HCT116 (cell line): ENCODE measurements at regions not wholly inside any gene's neighbourhood (a gene's known extent, or its start where the extent isn't known, plus 50 kb on each side); places are given as distances from the start of the nearest gene placed in this dataset.

ENCODE experiments used
- ATAC-seq: fragments of 200-7000 bp; cut with Tn5 transposase; 2 replicates; pipeline ENCODE4 v1.9.1; 2020; ENCODE audit warnings: mild to moderate bottlenecking, moderate library complexity
- BruUV-seq: library from RNA; stranded (reverse); fragments of 400-500 nt; replicated peaks from 2 replicates; lab custom pipeline; 2021; lab: Mats Ljungman, UMichigan
- CTCF ChIA-PET: fragments of 300-600 bp; sonication (Branson Sonifier 250); formaldehyde crosslinking; loops from one replicate; lab custom pipeline; 2021; ENCODE audit warnings: antibody characterized with exemption; lab: Charles Lee
- POLR2A ChIA-PET: fragments of 300-600, 350-600 bp; sonication (Branson Sonifier 250); formaldehyde crosslinking; loops from one replicate; lab custom pipeline; 2021; ENCODE audit warnings: antibody characterized with exemption; lab: Charles Lee
- RAD21 ChIA-PET, 2 experiments: fragments of 300-600 bp; sonication (Branson Sonifier 250); formaldehyde crosslinking; loops; one replicate each; lab custom pipeline; 2023; ENCODE audit warnings: low total read pairs in 2 of 2; ENCODE audit not compliant: uncharacterized antibody in 2 of 2, unreplicated experiment in 2 of 2, low non-redundant PET in 1 of 2; lab: Charles Lee
- DNase-seq: peaks from one replicate; pipeline ENCODE4 v3.0.0-alpha.2; 2010; ENCODE audit warnings: low read depth, low spot score
- H2AFZ ChIP-seq: fragments of 200-600 bp; shearing (Covaris generic), sonication (generic); 2 replicates; pipeline ENCODE4 v1.6.1; 2017; ENCODE audit warnings: low read depth, mixed run types, mixed read lengths, antibody characterized with exemption, low read length; ENCODE audit not compliant: poor library complexity, severe bottlenecking
- H3K27ac ChIP-seq: 2 replicates; pipeline ENCODE4 v1.5.1; 2012; ENCODE audit warnings: low read depth, low read length
- H3K27me3 ChIP-seq: fragments of 200-600 bp; sonication (generic); 2 replicates; pipeline ENCODE4 v1.6.1; 2016; ENCODE audit warnings: mixed run types, low read length, mixed read lengths; ENCODE audit not compliant: insufficient read depth
- H3K36me3 ChIP-seq, 2 experiments: fragments of 200-500 bp in 1 of 2; fragments of 200-600 bp in 1 of 2; sonication (Bioruptor generic) in 1 of 2; sonication (generic) in 1 of 2; 2 replicates each; pipeline versions ENCODE4 v1.5.1 to v1.6.1; 2014 to 2016; ENCODE audit warnings: low read length in 2 of 2, inconsistent platforms in 1 of 2, mixed read lengths in 1 of 2, mixed run types in 1 of 2; ENCODE audit not compliant: insufficient read depth in 2 of 2, control insufficient read depth in 1 of 2
- H3K4me1 ChIP-seq, 2 experiments: fragments of 200-600 bp in 1 of 2; sonication (generic) in 1 of 2; 2 replicates each; pipeline versions ENCODE4 v1.5.1 to v1.6.1; 2012 to 2017; ENCODE audit warnings: low read length in 2 of 2, inconsistent platforms in 1 of 2, mild to moderate bottlenecking in 1 of 2, mixed read lengths in 1 of 2, mixed run types in 1 of 2, moderate library complexity in 1 of 2; ENCODE audit not compliant: insufficient read depth in 2 of 2, control insufficient read depth in 1 of 2
- H3K4me2 ChIP-seq: fragments of 200-600 bp; sonication (generic); 2 replicates; pipeline ENCODE4 v1.6.1; 2017; ENCODE audit warnings: mixed run types, low read length, mixed read lengths
- H3K4me3 ChIP-seq, 2 experiments: fragments of 200-600 bp in 1 of 2; sonication (generic) in 1 of 2; replicated peaks in 1 of 2; 2 replicates each; pipeline ENCODE4 v1.5.1; 2011 to 2016; ENCODE audit warnings: low read length in 2 of 2, control low read depth in 1 of 2, low read depth in 1 of 2, mild to moderate bottlenecking in 1 of 2, mixed read lengths in 1 of 2, mixed run types in 1 of 2
- H3K79me2 ChIP-seq: fragments of 200-600 bp; sonication (generic); 2 replicates; pipeline ENCODE4 v1.6.1; 2017; ENCODE audit warnings: mild to moderate bottlenecking, mixed run types, low read length, moderate library complexity, mixed read lengths; ENCODE audit not compliant: insufficient read depth
- H3K9ac ChIP-seq: fragments of 200-600 bp; sonication (generic); 2 replicates; pipeline ENCODE4 v1.6.1; 2016; ENCODE audit warnings: low read length, mixed read lengths
- H3K9me2 ChIP-seq: fragments of 200-600 bp; sonication (generic), shearing (Covaris generic); 2 replicates; pipeline ENCODE4 v1.6.1; 2017; ENCODE audit warnings: mixed run types, mild to moderate bottlenecking, moderate library complexity; ENCODE audit not compliant: insufficient read depth
- H3K9me3 ChIP-seq, 2 experiments: fragments of 200-500 bp in 1 of 2; fragments of 200-600 bp in 1 of 2; sonication (Bioruptor generic) in 1 of 2; sonication (generic) in 1 of 2; 2 replicates each; pipeline ENCODE4 v1.6.1; 2014 to 2017; ENCODE audit warnings: low read length in 2 of 2, mixed read lengths in 2 of 2, inconsistent platforms in 1 of 2, low read depth in 1 of 2, mild to moderate bottlenecking in 1 of 2, mixed run types in 1 of 2, moderate library complexity in 1 of 2; ENCODE audit not compliant: control insufficient read depth in 1 of 2, insufficient read depth in 1 of 2
- H4K20me1 ChIP-seq: fragments of 200-600 bp; sonication (generic), shearing (Covaris generic); 2 replicates; pipeline ENCODE4 v1.6.1; 2017; ENCODE audit warnings: mixed run types, mild to moderate bottlenecking, moderate library complexity; ENCODE audit not compliant: insufficient read depth
- CBX3 ChIP-seq: IDR thresholded peaks from 2 replicates; pipeline ENCODE4 v1.6.1; 2012; ENCODE audit warnings: low read depth
- EGR1 ChIP-seq: IDR thresholded peaks from 2 replicates; pipeline ENCODE4 v1.6.1; 2012; ENCODE audit warnings: low read depth
- EZH2 ChIP-seq: fragments of 200-600 bp; sonication (generic); IDR thresholded peaks from 2 replicates; pipeline ENCODE4 v1.6.1; 2017; ENCODE audit warnings: antibody characterized with exemption, mixed run types
- EZH2phosphoT487 ChIP-seq: fragments of 200-600 bp; IDR thresholded peaks from 2 replicates; pipeline ENCODE4 v1.6.1; 2018; ENCODE audit warnings: antibody characterized with exemption, borderline replicate concordance
- FOSL1 ChIP-seq: IDR thresholded peaks from 2 replicates; pipeline ENCODE4 v1.6.1; 2012; ENCODE audit warnings: low read depth
- JUND ChIP-seq: IDR thresholded peaks from 2 replicates; pipeline ENCODE4 v1.6.1; 2012
- RAD21 ChIP-seq: IDR thresholded peaks from 2 replicates; pipeline ENCODE4 v1.6.1; 2012; ENCODE audit warnings: low read depth, mild to moderate bottlenecking
- SIN3A ChIP-seq: IDR thresholded peaks from 2 replicates; pipeline ENCODE4 v1.6.1; 2012; ENCODE audit warnings: low read depth
- SP1 ChIP-seq: IDR thresholded peaks from 2 replicates; pipeline ENCODE4 v1.6.1; 2012; ENCODE audit warnings: low read depth
- SRF ChIP-seq: IDR thresholded peaks from 2 replicates; pipeline ENCODE4 v1.6.1; 2012; ENCODE audit warnings: low read depth
- TCF7L2 ChIP-seq: IDR thresholded peaks from 2 replicates; pipeline ENCODE4 v1.7.0; 2011; ENCODE audit warnings: borderline replicate concordance, inconsistent platforms; ENCODE audit not compliant: insufficient read depth, insufficient read length; ENCODE audit errors: extremely low read depth
- ZFX ChIP-seq: fragments of 450-650 bp; IDR thresholded peaks from 2 replicates; pipeline ENCODE4 v1.6.1; 2017
- intact Hi-C: fragments of 100-400 bp; cut with micrococcal nuclease; formaldehyde crosslinking; loops from 2 replicates; pipeline ENCODE4 v1.10.0; 2022
- TF ChIP-seq, protein P1 (sequence below): IDR thresholded peaks from 2 replicates; pipeline ENCODE4 v1.6.1; 2011; ENCODE audit warnings: mild to moderate bottlenecking, low read length, moderate library complexity; ENCODE audit not compliant: insufficient replicate concordance; ENCODE audit errors: extremely low read depth

DNA sequence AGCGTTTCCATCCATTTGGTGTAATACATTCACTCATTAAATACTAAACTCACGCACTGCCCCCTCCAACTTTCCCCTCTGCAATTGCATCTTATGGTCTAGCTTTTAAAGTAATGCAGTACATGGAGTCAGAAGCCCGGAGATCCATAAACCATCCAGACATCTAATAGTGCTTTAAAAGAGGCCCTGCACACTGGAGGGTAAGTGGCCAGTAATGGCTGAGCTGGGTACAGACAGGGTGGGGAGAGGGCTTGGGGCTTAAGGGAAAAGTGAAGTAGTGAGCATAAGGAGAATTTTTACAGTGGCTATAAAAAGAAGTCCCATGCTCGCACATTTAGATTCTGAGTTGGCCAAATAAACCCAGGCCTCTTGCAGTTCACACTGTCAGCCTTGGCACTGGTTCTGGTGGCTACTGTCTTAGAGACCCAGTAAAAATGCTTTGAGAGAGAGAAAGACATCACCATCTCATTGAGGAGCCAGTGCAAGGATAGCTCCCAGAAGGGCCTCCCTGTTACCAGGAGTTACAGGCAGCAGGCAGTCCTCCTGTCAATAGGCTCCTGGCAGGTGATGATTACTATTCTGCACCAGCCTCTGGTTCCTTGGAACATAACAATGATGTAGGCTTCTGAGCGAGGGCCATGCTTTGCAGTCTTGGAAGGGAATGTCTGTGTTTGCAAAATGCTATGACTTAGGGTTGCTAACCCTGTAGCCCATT is 112.6 kb upstream of the NEO1 start:
- ATAC-seq (no peak), DNase-seq (no peak)
- Histone ChIP-seq H3K4me2 (no peak overlapping the region), H3K27ac (no peak overlapping the region), H4K20me1 (no peaks in the 10 kb centered on the region), H3K4me1 (no peaks in the 10 kb centered on the region), H3K27me3 (peaks cover 17% of the 10 kb centered on the region), H3K79me2 (no peaks in the 10 kb centered on the region), H3K9me3 (no peaks in the 10 kb centered on the region), H2AFZ (no peak overlapping the region), H3K36me3 (no peaks in the 10 kb centered on the region), H3K4me3 (no peak overlapping the region), H3K9ac (no peak overlapping the region), H3K9me2 (no peaks in the 10 kb centered on the region)
- no peak for TF ChIP-seq EZH2phosphoT487
- TF ChIP-seq, protein P1, sequence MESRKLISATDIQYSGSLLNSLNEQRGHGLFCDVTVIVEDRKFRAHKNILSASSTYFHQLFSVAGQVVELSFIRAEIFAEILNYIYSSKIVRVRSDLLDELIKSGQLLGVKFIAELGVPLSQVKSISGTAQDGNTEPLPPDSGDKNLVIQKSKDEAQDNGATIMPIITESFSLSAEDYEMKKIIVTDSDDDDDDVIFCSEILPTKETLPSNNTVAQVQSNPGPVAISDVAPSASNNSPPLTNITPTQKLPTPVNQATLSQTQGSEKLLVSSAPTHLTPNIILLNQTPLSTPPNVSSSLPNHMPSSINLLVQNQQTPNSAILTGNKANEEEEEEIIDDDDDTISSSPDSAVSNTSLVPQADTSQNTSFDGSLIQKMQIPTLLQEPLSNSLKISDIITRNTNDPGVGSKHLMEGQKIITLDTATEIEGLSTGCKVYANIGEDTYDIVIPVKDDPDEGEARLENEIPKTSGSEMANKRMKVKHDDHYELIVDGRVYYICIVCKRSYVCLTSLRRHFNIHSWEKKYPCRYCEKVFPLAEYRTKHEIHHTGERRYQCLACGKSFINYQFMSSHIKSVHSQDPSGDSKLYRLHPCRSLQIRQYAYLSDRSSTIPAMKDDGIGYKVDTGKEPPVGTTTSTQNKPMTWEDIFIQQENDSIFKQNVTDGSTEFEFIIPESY, result no peak
- intact Hi-C loops, result no loop called here
- CTCF ChIA-PET, result no interaction called here
- no TSS peak for BruUV-seq
- POLR2A ChIA-PET, result no interaction called here
- RAD21 ChIA-PET, result no interaction called here

DNA sequence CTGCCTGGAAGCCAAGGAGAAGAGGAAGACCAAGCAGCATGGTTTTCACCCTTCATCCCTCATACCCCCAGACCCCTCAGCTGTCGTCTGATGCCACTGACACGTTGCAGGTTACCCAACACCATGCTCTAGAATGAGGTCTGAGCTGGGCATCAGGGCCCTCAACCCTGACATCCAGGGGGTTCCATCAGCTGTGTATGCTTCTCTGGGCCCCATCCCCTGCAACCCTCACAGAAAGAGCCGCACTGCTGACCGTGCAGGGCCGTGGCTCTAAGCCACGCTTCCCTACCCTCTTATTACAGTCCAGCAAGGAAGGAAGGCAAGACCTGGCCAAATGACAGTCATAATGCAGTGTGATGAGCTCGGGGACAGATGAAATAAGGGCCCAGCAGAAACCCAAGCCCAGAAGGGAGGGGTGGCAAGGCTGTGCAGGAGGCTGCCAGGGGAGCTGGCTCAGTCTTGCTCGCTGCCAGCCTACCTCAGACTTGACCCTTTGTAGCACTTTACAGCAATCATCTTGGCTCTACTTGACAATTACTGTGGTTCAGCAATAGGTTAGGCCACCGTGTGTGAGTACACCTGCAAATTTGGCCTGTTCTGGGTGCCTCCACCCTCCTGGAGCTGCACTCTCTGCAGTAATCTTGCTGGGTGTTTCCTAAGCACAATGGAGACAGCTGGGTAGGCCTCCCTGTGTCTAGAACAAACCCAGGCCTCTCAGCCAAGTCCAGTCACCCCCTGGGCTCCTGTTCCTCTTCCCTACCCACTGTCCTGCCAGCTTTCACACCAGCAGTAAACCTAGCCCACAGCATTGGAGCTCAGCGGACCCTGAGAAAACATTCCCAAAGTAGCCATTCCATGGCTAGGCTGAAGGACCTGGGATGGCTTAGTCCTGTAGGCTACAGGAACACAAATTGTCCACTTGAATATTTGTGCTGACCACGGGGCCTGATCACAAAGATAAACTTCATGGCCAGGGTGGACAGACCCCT is 115.3 kb upstream of the NEO1 start:
- ChIA-PET RAD21 (no interaction called here), POLR2A (no interaction called here), CTCF (no interaction called here)
- no peaks in the 10 kb centered on the region for H3K4me1 ChIP-seq
- ATAC-seq (no peak), DNase-seq (no peak)
- no peak overlapping the region for H3K9ac ChIP-seq
- peaks cover 8% of the 10 kb centered on the region for H3K27me3 ChIP-seq
- H3K9me3 ChIP-seq, result no peaks in the 10 kb centered on the region
- no peak overlapping the region for H2AFZ ChIP-seq
- no peak overlapping the region for H3K4me3 ChIP-seq
- no peaks in the 10 kb centered on the region for H3K36me3 ChIP-seq
- H3K4me2 ChIP-seq, result no peak overlapping the region
- BruUV-seq, result no TSS peak
- H4K20me1 ChIP-seq, result no peaks in the 10 kb centered on the region
- H3K79me2 ChIP-seq, result no peaks in the 10 kb centered on the region
- H3K9me2 ChIP-seq, result no peaks in the 10 kb centered on the region
- H3K27ac ChIP-seq, result no peak overlapping the region
- intact Hi-C loops, result no loop called here
- TF ChIP-seq SP1 (no peak), SIN3A (no peak), JUND (no peak), FOSL1 (no peak), ZFX (no peak), EGR1 (no peak), SRF (no peak), RAD21 (no peak), EZH2 (no peak), TCF7L2 (no peak), CBX3 (no peak)
- TF ChIP-seq, protein P1, result no peak
